ENCODE measurements at regions not wholly inside any gene's neighbourhood (a gene's known extent, or its start where the extent isn't known, plus 50 kb on each side); places are given as distances from the start of the nearest gene placed in this dataset.

DNA sequence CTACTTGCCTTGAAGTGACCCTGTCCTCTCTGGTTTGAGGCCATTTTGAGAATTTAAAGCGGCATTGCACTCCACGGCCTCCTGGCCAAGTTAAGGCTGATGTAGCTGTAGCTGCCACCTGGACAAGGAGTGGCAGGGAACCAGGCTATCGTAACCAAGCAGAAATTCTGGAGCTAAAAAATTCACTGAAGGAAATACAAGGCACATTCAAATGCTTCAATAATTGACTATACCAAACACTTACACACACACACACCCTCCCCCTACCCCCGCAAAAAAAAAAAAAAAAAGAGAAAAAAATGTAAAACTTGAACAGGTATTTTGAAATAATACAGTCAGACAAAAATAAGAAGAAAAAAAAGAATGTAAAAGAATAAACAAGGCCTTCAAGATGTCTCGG is 409.0 kb upstream of the SEMA3A start:
- TF ChIP-seq CTCF (IDR thresholded peaks at IDR 0.05) (no peak), EZH2 (IDR thresholded peaks at IDR 0.05) (no peak)

All from neural progenitor cell (in vitro differentiated cells).